Liver (tissue), 8 donors: ENCODE measurements at regions not wholly inside any gene's neighbourhood (a gene's known extent, or its start where the extent isn't known, plus 50 kb on each side); places are given as distances from the start of the nearest gene placed in this dataset.

Source experiments
- DNase-seq: peaks from one replicate; pipeline ENCODE4 v3.0.0-alpha.2; 2017; ENCODE audit warnings: low spot score
- H3K27ac ChIP-seq, 2 donors: one replicate each; pipeline ENCODE4 v1.7.0; 2013; ENCODE audit warnings: inconsistent platforms in 2 of 2, low read length in 2 of 2, control low read depth in 1 of 2, low read depth in 1 of 2, mild to moderate bottlenecking in 1 of 2
- H3K27me3 ChIP-seq, 4 donors: one replicate each; pipeline versions ENCODE4 v1.6.1 to v1.7.0; 2013; ENCODE audit warnings: low read length in 3 of 4, inconsistent platforms in 1 of 4, mild to moderate bottlenecking in 1 of 4, moderate library complexity in 1 of 4; ENCODE audit not compliant: control insufficient read depth in 4 of 4, insufficient read depth in 4 of 4
- H3K36me3 ChIP-seq, 4 donors: one replicate each; pipeline versions ENCODE4 v1.6.1 to v1.7.0; 2013; ENCODE audit warnings: low read length in 3 of 4, mild to moderate bottlenecking in 3 of 4, low read depth in 1 of 4, moderate library complexity in 1 of 4; ENCODE audit not compliant: control insufficient read depth in 4 of 4, insufficient read depth in 3 of 4
- H3K4me1 ChIP-seq, 4 donors: one replicate each; pipeline versions ENCODE4 v1.6.1 to v1.7.0; 2013; ENCODE audit warnings: low read length in 3 of 4, mild to moderate bottlenecking in 3 of 4, moderate library complexity in 1 of 4; ENCODE audit not compliant: control insufficient read depth in 4 of 4, insufficient read depth in 4 of 4
- H3K4me3 ChIP-seq, 3 donors: one replicate each; pipeline versions ENCODE4 v1.6.1 to v1.7.0; 2013; ENCODE audit warnings: low read length in 3 of 3, control low read depth in 1 of 3, low read depth in 1 of 3, mild to moderate bottlenecking in 1 of 3
- H3K9ac ChIP-seq, 2 donors: one replicate each; pipeline ENCODE4 v1.7.0; 2013; ENCODE audit warnings: low read length in 2 of 2, mild to moderate bottlenecking in 2 of 2, moderate library complexity in 2 of 2, control low read depth in 1 of 2, low read depth in 1 of 2
- H3K9me3 ChIP-seq, 4 donors: one replicate each; pipeline versions ENCODE4 v1.6.1 to v1.7.0; 2013; ENCODE audit warnings: low read length in 3 of 4; ENCODE audit not compliant: control insufficient read depth in 4 of 4
- ATF3 ChIP-seq: IDR thresholded peaks from 2 replicates; pipeline ENCODE4 v1.6.1; 2016; ENCODE audit warnings: antibody characterized with exemption
- CTCF ChIP-seq: fragments of 150-350 bp; IDR thresholded peaks from 2 replicates; pipeline ENCODE4 v1.5.1; 2017; ENCODE audit warnings: improper control_type of control experiment, low read depth, low read length; ENCODE audit not compliant: missing input control
- EGR1 ChIP-seq, 2 donors: IDR thresholded peaks; 2 replicates each; pipeline ENCODE4 v1.6.1; 2016 to 2018; ENCODE audit warnings: antibody characterized with exemption in 2 of 2, low read depth in 2 of 2
- FOXA1 ChIP-seq: IDR thresholded peaks from 2 replicates; pipeline ENCODE4 v1.6.1; 2016; ENCODE audit warnings: antibody characterized with exemption
- FOXA2 ChIP-seq: IDR thresholded peaks from 2 replicates; pipeline ENCODE4 v1.6.1; 2016; ENCODE audit warnings: antibody characterized with exemption
- GABPA ChIP-seq, 2 donors: IDR thresholded peaks in 1 of 2; conservative IDR thresholded peaks in 1 of 2; 2 replicates each; pipeline ENCODE4 v1.6.1; 2016; ENCODE audit warnings: antibody characterized with exemption in 2 of 2, mild to moderate bottlenecking in 1 of 2, moderate library complexity in 1 of 2
- HNF4A ChIP-seq, 2 donors: conservative IDR thresholded peaks; 2 replicates each; pipeline ENCODE4 v1.6.1; 2016; ENCODE audit warnings: antibody characterized with exemption in 2 of 2, mild to moderate bottlenecking in 2 of 2
- HNF4G ChIP-seq: IDR thresholded peaks from 2 replicates; pipeline ENCODE4 v1.6.1; 2016; ENCODE audit warnings: antibody characterized with exemption
- JUND ChIP-seq, 2 donors: IDR thresholded peaks; 2 replicates each; pipeline ENCODE4 v1.6.1; 2016; ENCODE audit warnings: antibody characterized with exemption in 2 of 2
- MAX ChIP-seq: IDR thresholded peaks from 2 replicates; pipeline ENCODE4 v1.6.1; 2016; ENCODE audit warnings: antibody characterized with exemption
- NR2F2 ChIP-seq: IDR thresholded peaks from 2 replicates; pipeline ENCODE4 v1.6.1; 2016; ENCODE audit warnings: antibody characterized with exemption
- RAD21 ChIP-seq, 2 donors: IDR thresholded peaks; 2 replicates each; pipeline ENCODE4 v1.6.1; 2016; ENCODE audit warnings: antibody characterized with exemption in 2 of 2, mild to moderate bottlenecking in 2 of 2
- REST ChIP-seq: IDR thresholded peaks from 2 replicates; pipeline ENCODE4 v1.6.1; 2016; ENCODE audit warnings: antibody characterized with exemption, mild to moderate bottlenecking
- RXRA ChIP-seq, 2 donors: IDR thresholded peaks; 2 replicates each; pipeline ENCODE4 v1.6.1; 2017 to 2018; ENCODE audit warnings: antibody characterized with exemption in 2 of 2, mild to moderate bottlenecking in 1 of 2
- SP1 ChIP-seq: IDR thresholded peaks from 2 replicates; pipeline ENCODE4 v1.6.1; 2018; ENCODE audit warnings: antibody characterized with exemption, mild to moderate bottlenecking
- TAF1 ChIP-seq: conservative IDR thresholded peaks from 2 replicates; pipeline ENCODE4 v1.6.1; 2016; ENCODE audit warnings: antibody characterized with exemption, mild to moderate bottlenecking
- YY1 ChIP-seq: IDR thresholded peaks from 2 replicates; pipeline ENCODE4 v1.6.1; 2016; ENCODE audit warnings: antibody characterized with exemption, mild to moderate bottlenecking
- ZBTB33 ChIP-seq: IDR thresholded peaks from 2 replicates; pipeline ENCODE4 v1.6.1; 2016; ENCODE audit warnings: antibody characterized with exemption
- WGBS: extraction: QIAGEN DNeasy Blood & Tissue Kit; methylation state at CpG from one replicate; pipeline ENCODE4 v1.1.7; 2013; 5-methylcytosine and 5-hydroxymethylcytosine counted together
- donor health status: healthy.
- donor health status: healthy.
- donor health status: healthy.
- donor health status: healthy.
- donor health status: healthy.

- TF ChIP-seq HNF4A (conservative IDR thresholded peaks at IDR 0.05) (no peak), HNF4G (no peak), CTCF (no peak), RAD21 (IDR thresholded peaks at IDR 0.05) (no peak), JUND (IDR thresholded peaks at IDR 0.05) (no peak), YY1 (no peak), REST (no peak), FOXA1 (no peak), EGR1 (IDR thresholded peaks at IDR 0.05; ENCODE audit: low read depth in 2 of 2) (no peak), FOXA2 (no peak), SP1 (no peak), GABPA (IDR thresholded peaks at IDR 0.05 in 1 of 2, conservative IDR thresholded peaks at IDR 0.05 in 1 of 2) (no peak)
- Histone ChIP-seq H3K9me3 (peaks cover 0 to 16% (median 2%) of the 10 kb centered on the region in 4 donors), H3K4me3 (no peak overlapping the region), H3K27ac (no peak overlapping the region), H3K4me1 (peaks cover 0 to 8% (median 4%) of the 10 kb centered on the region in 4 donors), H3K36me3 (no peaks in the 10 kb centered on the region), H3K9ac (no peak overlapping the region), H3K27me3 (no peaks in the 10 kb centered on the region)
- WGBS, result 73% methylated on average over 2 of the region's 2 CpGs
- DNase-seq, result no peak
Observed at GRCh38 chr14:76655331-76655730, 105.9 kb upstream of the VASH1 start.

GRCh38 chr14:76656592-76656991, 104.7 kb upstream of the VASH1 start:
- TF ChIP-seq EGR1 (IDR thresholded peaks at IDR 0.05; ENCODE audit: low read depth in 2 of 2) (no peak), YY1 (no peak), ZBTB33 (no peak), MAX (no peak), FOXA2 (no peak), HNF4G (no peak), HNF4A (conservative IDR thresholded peaks at IDR 0.05) (no peak), JUND (IDR thresholded peaks at IDR 0.05) (no peak), SP1 (no peak), REST (no peak), TAF1 (no peak), NR2F2 (no peak), RAD21 (IDR thresholded peaks at IDR 0.05) (no peak), RXRA (IDR thresholded peaks at IDR 0.05) (no peak), GABPA (IDR thresholded peaks at IDR 0.05 in 1 of 2, conservative IDR thresholded peaks at IDR 0.05 in 1 of 2) (no peak), CTCF (no peak), ATF3 (no peak), FOXA1 (no peak)
- H3K9me3 ChIP-seq, result peaks cover 0 to 16% (median 3%) of the 10 kb centered on the region in 4 donors
- H3K36me3 ChIP-seq, result no peaks in the 10 kb centered on the region
- H3K9ac ChIP-seq, result no peak overlapping the region
- no peak overlapping the region for H3K27ac ChIP-seq
- H3K27me3 ChIP-seq, result no peaks in the 10 kb centered on the region
- peaks cover 0 to 8% (median 4%) of the 10 kb centered on the region in 4 donors for H3K4me1 ChIP-seq
- 98% methylated on average over 5 of the region's 5 CpGs for WGBS
- H3K4me3 ChIP-seq, result no peak overlapping the region
- DNase-seq, result no peak
